GM19395 (cell line): ENCODE measurements at regions not wholly inside any gene's neighbourhood (a gene's known extent, or its start where the extent isn't known, plus 50 kb on each side); places are given as distances from the start of the nearest gene placed in this dataset.
"Not testable (repeated sequence)": the region's sequence is repeated elsewhere in the genome, so short reads cannot be mapped to it uniquely, and the experiment has no call there.

ENCODE experiments used
- ATAC-seq: cut with Tn5 transposase; IDR thresholded peaks from one replicate; pipeline ENCODE4 v1.9.1; 2021; ENCODE audit warnings: mild to moderate bottlenecking, moderate library complexity; ENCODE audit not compliant: unreplicated experiment

DNA sequence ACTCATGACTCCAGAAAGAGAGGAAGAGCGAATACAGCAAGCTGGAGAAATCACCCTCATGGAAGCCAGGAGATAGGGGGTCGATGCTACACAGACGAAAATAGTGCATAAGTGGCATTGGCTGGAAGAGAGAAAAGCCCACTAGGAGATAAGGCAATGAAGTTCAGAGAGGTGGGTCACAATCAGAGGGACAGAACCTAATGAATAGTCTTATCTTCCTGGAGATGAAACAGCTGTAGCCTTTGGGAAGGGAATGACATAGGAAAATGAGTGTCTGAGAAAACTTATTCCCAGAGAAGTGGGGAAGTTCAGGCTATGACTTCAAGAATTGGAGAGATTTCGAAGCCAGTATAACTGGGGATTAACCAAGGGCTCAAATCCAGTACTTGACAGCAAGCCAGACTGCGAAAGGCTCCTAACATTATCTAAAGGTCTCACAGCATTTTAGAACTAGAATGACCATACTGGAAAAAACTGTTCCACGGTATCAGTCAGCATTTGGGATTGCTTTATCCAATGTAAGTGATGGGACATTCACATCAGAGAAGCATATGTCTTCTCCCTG is 211.1 kb downstream of the ZNF365 start:
- no peak for ATAC-seq

DNA sequence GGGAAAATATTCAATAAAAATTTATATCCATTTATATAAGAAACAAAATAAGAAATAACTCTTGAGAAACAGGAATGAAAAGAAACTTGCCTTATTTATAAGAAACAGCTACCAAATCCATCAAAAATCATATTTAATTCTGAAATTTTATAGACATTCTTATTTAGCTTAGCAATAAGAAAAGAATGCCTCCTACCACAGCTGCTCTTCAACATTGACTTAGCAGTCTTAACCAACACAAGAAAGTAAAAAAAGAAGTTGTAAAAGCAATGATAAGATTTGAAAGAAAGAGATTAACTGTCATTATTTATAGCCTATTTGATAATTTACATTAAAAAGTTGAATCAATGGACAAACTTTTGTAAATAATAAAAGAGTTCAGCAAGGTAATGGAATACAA is 212.8 kb downstream of the ZNF365 start:
- ATAC-seq: no peak

DNA sequence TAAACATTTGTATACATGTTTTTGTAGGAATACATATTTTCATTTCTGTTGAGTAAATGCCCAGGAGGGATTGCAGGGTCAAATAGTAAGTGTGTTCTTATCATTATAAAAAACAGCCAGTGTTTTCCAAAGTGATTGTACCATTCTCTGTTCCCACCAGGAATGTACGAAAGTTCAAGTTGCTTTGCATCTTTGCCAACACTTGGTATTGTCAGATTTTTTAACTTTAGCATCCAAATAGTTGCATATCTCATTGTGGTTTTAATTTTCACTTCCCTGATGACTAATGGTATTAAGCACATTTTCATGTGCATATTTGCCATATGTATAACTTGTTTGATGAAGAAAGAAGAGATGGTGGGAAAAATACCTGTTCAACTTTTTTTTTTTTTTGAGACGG is 213.9 kb downstream of the ZNF365 start:
- no peak for ATAC-seq

DNA sequence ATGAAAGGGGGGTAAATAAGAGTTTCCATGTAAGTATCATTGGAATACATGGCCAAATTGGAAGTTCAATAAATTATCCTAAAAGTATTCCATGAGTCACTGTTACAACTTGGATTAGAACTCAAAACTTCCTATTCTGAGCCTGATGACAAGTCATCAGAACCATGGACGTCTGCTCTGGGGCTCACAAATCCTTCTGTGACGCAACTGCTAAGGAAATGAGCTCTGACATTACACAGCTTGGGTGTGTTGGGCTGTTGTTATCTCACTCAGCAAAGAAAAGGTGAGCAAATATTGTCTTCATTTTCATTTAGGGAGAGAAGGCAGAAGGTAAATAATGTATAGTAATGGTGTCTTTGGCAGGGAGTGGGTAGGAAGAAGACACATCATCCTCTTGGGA is 214.8 kb upstream of the ADO start:
- ATAC-seq: no peak

DNA sequence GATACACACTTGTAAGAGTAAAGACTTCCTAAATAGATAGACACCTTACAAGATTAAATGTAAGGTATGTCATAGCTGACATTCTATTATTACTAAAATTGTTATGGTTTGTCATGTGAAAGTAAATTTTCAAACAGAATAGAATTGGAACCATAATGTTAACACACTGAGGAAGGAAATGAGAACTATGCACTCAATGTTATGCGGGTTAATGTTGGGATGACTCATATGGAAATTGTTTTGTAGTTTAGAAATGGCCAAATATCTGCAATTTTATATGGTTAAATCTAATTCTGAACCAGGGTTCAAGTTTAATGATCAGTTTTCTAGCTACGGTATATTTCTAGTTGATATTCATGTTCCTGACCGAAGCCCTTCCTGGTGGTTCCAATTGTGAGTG is 214.2 kb upstream of the ADO start:
- ATAC-seq: no peak

DNA sequence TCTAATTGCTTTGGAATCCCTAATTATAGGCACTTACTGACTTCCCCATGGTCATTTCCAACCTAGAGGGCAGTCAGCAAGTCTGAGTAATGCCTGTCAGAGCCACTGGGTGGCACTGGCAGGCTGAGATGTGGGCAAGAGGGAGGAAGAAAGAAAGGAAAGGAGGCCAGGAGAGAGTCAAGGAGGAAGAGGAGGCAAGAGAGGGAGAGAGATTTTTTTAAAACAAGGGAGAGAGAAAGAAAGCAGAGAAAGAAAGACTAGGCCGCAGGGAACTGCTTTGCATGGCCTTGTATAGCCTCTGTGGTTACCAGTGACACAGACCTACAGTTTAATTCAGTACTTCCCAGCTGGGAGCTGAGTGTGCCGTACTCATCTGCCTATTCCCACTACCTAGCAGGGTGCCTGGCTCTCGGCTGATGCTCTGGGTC is 210.4 kb upstream of the ADO start:
- peak; percentile 84 for ATAC-seq

DNA sequence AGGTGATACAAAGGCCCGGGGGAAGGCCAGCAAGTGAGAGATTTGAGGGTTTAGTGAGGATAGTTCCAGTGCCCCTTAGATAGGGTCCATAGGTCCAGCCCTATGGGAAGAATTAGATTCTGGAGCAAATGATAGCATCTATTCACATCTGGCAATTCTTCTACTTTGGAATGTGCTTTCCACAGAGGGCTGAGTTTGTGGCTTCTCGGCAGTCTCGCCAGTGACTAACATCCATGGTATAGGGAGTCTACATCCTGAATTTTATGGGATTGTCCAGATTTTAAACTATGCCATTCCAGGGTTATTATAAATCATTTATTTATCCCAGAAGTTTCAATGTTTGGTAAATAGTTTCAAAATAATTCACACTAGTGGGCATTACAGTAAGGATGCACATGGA is 207.3 kb upstream of the ADO start:
- no peak for ATAC-seq

DNA sequence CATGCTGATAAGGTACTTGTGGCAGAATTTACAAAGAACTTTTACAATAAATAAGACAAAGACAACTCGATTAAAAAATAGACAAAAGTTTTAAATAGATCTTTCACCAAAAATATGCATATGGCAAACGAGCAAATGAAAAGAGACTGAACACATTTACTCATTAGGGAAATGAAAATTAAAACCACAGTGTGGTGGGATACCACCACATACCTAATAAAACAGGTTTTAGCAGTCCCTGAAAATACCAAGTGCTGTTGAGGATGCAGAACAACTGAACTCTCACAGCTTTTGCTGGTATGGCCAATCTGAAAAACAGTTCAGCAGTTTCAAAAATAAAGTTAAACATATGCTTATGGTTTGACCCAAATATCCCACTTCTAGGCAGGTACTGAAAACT is 205.4 kb upstream of the ADO start:
- ATAC-seq: no peak

DNA sequence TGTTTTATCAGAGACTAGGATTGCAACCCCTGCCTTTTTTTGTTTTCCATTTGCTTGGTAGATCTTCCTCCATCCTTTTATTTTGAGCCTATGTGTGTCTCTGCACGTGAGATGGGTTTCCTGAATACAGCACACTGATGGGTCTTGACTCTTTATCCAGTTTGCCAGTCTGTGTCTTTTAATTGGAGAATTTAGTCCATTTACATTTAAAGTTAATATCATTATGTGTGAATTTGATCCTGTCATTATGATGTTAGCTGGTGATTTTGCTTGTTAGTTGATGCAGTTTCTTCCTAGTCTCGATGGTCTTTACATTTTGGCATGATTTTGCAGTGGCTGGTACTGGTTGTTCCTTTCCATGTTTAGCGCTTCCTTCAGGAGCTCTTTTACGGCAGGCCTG is 198.0 kb upstream of the ADO start:
- ATAC-seq: not testable (repeated sequence)

DNA sequence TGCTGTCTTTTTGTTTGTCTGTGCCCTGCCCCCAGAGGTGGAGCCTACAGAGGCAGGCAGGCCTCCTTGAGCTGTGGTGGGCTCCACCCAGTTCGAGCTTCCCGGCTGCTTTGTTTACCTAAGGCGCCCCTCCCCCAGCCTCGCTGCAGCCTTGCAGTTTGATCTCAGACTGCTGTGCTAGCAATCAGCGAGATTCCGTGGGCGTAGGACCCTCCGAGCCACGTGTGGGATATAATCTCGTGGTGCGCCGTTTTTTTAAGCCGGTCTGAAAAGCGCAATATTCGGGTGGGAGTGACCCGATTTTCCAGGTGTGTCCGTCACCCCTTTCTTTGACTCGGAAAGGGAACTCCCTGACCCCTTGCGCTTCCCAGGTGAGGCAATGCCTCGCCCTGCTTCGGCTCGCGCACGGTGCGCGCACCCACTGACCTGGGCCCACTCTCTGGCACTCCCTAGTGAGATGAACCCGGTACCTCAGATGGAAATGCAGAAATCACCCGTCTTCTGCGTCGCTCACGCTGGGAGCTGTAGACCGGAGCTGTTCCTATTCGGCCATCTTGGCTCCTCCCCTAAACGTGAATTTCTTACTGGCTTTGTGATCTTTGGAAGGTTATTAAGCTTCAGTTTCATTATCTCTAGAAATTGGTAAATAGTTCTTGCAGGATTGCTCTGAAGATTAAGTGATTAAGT is 196.2 kb upstream of the ADO start:
- not testable (repeated sequence) for ATAC-seq

DNA sequence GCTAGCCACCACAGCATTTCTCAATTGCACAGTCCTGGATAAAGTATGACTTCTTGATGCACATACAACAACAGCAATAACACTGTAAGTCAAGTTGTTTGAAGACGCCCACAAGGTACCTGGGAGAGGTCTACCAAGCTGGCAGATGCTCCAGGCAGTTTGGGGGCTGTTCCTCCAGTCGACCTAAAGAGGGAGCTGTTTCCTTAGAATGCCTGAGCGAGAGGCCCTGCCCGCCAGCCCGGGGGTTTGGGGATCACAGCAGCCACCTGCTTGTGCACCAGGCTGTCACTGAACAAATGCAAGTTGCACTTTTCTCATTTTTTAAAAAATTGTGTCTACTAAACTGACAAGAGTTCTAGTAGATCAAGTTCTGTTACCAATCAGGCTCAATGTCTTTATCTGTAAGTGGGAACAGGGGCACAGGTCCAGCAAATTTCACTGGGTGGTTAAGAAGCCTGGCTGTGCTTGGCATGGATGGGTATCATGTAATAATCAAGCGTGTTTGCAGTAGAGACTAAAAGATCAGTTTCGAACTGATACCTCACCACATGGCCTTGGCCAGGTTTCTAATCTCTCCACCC is 193.8 kb upstream of the ADO start:
- peak; percentile 79 for ATAC-seq

DNA sequence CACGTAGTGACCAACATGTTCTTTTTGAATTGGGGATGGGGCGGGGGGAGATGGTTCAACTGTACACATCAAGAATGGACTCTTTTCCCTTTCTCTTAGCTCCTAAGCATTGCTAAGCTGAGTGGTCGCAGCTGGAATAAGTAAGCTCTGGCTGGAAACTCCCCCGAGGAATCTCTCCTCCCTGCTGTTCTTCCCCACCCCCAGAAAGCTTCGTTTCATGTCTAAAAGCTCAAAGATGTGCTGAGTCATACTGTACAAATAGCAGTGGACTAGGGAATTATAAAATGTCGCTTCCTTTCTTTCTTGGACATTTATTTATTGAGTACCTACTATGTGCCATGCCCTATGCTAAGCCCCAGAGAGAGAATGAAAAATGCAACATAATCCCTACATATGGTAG is 191.1 kb upstream of the ADO start:
- ATAC-seq: no peak

DNA sequence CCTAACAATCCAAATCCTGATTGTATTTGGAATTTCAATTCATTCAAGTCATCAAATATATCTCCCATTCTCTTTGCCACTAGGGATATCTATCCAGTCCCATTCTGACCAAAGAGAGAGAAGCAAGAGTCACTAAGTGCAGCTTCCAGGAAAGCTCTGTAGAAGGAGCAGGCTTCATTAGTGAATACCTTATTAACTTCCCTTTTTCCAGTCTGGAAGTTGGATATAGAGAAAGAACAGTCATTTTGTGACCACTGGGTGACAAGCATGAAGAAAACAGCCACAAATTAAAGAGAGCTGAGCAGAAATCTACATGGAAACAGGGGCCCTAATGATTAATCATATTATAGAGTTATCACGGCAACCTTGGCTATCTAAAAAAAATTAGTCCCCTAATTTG is 190.7 kb upstream of the ADO start:
- ATAC-seq: no peak

DNA sequence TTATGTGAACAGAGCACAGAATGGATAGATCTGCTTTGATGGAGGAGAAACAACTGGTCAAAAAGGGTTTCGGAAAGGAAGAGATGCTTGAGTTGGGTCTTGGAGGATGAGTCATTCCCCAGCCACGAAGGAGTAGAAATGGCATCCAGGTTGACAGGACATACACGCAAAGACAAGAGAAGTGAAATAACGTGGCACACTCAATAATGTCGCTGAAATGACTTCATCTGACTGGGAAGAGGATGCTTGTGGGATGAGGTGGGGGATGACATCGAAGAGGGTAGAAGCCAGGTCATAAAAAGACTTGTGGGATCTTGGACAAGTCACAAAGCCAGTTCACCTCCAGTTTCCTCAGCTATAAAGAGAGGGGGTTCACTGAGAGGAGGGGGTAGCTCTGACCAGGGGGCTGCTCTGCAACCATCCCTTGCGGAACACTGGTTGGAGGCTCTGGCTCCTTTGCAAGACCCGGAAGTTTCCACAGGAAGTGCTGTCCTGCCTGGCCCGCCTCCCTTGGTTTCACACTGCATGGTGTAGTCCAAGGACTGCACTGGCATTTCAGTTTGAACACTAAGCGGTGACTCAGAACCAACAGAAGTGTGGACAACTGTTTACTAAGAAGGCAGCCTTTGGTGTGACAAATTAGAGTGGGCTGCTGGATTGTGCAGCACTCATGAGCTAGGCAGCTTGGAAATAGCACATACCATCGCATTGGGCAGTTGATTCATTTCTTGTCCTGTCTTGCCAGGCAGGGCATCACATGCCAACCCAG is 189.9 kb upstream of the ADO start:
- ATAC-seq: peak; percentile 58

DNA sequence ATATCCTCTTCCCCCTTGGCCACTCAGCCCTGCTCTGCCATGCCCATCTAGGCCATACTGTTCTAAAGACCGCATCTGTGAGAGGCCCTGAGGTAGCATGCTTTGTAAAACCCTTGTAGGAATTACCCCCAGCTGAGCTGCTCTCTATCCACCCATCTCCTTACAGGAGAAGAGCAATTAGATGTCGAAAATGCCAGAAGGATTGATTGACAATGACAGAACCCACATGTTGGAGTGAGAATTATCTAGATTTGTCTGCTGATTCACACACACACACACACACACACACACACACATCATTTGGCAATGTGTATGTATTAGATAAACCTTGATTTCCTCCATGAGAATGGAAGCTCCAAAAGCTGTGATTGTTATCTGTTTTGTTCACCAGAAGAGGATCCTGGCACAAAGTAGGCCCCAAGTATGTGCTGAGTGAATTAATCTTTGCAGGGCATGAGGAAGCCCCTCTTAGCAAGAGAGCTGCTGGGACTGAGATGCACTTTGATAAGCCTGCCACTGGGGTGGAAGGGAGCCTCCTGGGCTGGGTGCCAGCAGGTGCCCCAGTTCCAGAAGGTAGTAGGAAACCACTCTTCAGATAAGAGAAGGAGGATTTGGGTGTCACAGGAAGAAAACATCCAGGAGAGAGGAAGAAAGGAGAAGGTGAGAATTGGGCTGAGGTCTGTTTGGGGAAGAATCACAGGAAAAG is 187.5 kb upstream of the ADO start:
- no peak for ATAC-seq

DNA sequence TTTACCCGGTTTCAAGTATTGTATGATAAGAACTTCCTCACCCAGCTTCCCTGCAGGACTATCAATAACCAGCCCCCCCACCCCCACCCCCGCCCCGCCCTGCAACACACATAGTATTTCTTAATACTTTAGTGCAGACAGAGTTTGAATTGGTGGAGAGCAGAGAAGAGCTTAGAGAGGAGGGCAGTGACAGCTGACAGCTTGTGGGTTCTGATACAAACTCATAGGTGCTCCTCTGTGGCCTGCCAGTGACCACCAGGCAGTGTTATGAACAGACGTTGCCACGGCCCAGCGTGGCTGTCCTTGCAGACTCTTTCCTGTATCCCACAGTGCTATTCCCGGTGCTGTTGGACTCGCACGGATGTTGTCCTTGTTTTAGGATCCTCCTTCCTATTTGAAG is 186.9 kb upstream of the ADO start:
- no peak for ATAC-seq

DNA sequence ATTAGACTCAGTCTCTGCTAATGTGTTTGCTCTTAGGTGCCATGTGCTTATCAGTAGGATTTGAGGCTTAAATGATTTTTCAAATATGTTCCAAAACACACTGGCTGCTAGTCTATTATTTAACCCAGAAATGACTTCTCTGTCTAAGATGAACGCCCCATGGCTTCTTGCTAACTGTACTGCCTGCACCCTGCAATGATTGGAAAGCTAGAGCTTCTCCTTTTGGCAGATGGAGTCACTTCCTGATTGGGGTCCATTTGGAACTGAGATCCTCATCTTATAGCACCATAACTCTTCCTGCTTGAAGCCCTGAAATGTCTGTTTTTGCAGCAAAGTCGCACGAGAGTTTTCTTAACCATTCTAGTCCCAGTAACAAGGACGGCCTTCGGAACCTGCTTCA is 186.5 kb upstream of the ADO start:
- no peak for ATAC-seq

DNA sequence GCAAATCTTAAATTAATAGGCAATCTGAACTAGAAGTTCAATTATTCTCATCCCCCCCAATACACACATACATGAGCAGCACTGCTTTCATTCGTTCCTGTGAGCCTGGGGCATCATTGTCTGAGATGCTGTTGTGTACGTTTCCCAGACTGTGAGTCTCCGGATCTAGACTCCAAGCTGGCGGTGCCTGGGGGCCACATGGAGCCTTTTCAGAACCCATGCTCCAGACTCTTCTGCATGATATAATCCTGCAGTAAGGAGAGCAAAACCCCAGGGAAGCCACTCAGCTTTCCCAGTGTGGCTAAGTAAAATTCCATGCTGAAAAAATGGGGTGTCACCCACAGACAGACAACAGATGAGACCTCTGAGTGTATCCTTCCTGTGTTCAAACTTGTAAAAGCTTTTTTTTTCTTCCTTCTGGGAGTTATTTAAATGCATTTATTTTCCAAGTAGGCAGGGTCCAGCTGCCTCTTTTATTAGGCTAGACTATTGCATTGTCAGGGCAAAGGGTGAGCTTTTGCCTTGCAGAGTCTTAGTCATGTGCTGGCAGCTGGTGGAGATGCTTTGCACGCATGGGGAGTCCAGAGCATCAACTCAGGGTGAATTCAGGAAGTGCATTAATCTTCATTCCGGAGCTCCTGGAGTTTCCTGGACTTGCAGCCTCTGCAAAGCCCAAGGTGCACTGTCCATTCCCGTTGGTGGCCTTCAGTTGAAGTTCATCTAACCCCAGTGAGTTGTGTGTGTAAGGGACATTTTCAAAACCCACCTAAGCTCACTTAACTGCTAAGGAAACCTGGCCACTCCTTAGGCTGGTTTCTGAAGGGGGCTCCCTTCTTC is 185.7 kb upstream of the ADO start:
- peak; percentile 44 for ATAC-seq

DNA sequence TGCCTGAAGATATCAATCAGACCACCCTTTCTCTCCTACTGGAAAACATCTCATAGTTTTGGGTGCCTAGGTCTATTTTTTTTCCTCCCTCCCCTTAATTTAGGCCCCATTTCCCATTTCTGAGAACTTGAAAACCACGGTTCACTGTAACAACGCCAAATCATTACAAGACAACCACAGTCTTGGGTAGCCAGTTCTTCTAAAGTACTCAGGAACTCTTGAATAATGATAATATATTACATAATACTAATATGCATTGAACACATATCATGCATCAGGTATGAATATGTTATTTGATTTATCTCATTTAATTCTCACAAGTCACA is 185.1 kb upstream of the ADO start:
- ATAC-seq: no peak

DNA sequence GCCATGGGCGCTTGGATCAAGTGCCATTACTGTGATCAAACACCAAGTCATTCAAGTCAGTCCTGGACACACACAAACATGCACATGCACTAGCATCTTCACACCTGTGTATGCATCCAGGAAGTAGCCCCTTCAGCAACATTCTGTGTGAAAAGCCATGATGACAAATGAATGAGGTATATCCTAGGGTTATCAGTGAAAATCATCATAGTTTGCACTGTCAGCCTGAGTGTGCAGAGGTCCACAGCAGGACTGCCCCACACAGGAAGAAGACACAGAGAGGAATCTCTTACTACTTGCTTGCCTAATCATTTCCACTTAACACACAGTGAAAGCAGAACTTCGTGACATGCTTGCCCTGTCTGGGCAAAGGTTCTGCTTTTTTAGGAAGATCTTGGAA is 184.0 kb upstream of the ADO start:
- ATAC-seq: no peak

DNA sequence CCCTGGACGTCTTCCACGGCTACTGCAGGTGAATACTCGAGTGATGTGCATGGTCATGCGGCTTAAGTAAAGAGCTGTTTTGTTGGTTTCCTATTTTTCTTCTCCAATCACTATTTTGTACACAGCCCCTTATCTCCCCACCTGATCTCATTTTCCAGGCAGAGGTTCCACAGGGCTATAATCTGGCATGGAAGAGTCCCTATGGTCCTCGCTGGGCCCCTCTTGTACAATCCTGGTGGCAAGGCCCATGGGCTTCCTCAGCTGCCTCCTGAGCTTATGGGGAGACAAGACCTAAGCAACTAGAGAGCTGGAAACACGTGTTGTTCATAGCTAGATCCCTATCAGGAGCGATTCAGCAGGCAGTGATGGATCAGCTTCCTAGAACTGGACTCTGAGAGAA is 181.3 kb upstream of the ADO start:
- ATAC-seq: no peak
